ENCODE measurements at regions not wholly inside any gene's neighbourhood (a gene's known extent, or its start where the extent isn't known, plus 50 kb on each side); places are given as distances from the start of the nearest gene placed in this dataset.

GRCh38 chr13:73138638-73139491 lies 80.1 kb downstream of the KLF5 start:
- no peak for TF ChIP-seq CTCF (IDR thresholded peaks at IDR 0.05)
- no peaks in the 10 kb centered on the region for H3K9me3 Mint-ChIP-seq
- Histone ChIP-seq H2AFZ (ENCODE audit: insufficient read depth, low read depth, low read length, poor library complexity, severe bottlenecking) (no peak overlapping the region), H3K36me3 (replicated peaks in 1 of 2; ENCODE audit: control insufficient read depth in 1 of 2, insufficient read depth in 2 of 2, low read length in 2 of 2) (no peaks in the 10 kb centered on the region), H3K4me2 (replicated peaks; ENCODE audit: extremely low read depth, low read length, poor library complexity, severe bottlenecking) (no peak overlapping the region), H3K9me3 (replicated peaks in 1 of 2; ENCODE audit: control insufficient read depth in 1 of 2, insufficient read depth in 1 of 2, low read length in 2 of 2) (no peaks in the 10 kb centered on the region), H3K4me1 (ENCODE audit: control insufficient read depth in 1 of 2, insufficient read depth in 2 of 2, low read length in 2 of 2) (no peaks in the 10 kb centered on the region), H3K27ac (ENCODE audit: low read depth in 1 of 2, low read length in 2 of 2) (no peak overlapping the region), H3K9ac (ENCODE audit: insufficient read depth, low read length, poor library complexity, severe bottlenecking) (no peak overlapping the region), H3K27me3 (ENCODE audit: control insufficient read depth in 2 of 2, insufficient read depth in 2 of 2, low read length in 2 of 2) (no peaks in the 10 kb centered on the region), H4K20me1 (ENCODE audit: insufficient read depth, low read length) (no peaks in the 10 kb centered on the region), H3K79me2 (ENCODE audit: insufficient read depth, low read length) (no peaks in the 10 kb centered on the region), H3K4me3 (replicated peaks in 1 of 3; ENCODE audit: low read depth in 2 of 3, low read length in 3 of 3) (no peak overlapping the region)
- no peaks in the 10 kb centered on the region for H3K4me1 Mint-ChIP-seq
- intact Hi-C loops (cut with micrococcal nuclease) = no loop called here
- no peak overlapping the region for H3K27ac Mint-ChIP-seq
- no peak for DNase-seq
- peaks cover 0 to 2% (median 0%) of the 10 kb centered on the region in 3 donors for H3K27me3 Mint-ChIP-seq (ENCODE audit: low read depth in 3 of 3)
- WGBS (ENCODE audit: insufficient coverage) = 90% methylated on average over 2 of the region's 11 CpGs
- no peak overlapping the region for H3K4me3 Mint-ChIP-seq
- H3K36me3 Mint-ChIP-seq = no peaks in the 10 kb centered on the region

- H3K27ac ChIP-seq (ENCODE audit: low read depth in 1 of 2, low read length in 2 of 2) = no peak overlapping the region
- TF ChIP-seq CTCF (IDR thresholded peaks at IDR 0.05) = no peak
- H4K20me1 ChIP-seq (ENCODE audit: insufficient read depth, low read length) = no peaks in the 10 kb centered on the region
- H3K36me3 ChIP-seq (replicated peaks in 1 of 2; ENCODE audit: control insufficient read depth in 1 of 2, insufficient read depth in 2 of 2, low read length in 2 of 2) = no peaks in the 10 kb centered on the region
- H3K4me2 ChIP-seq (replicated peaks; ENCODE audit: extremely low read depth, low read length, poor library complexity, severe bottlenecking) = no peak overlapping the region
- no peaks in the 10 kb centered on the region for H3K27me3 ChIP-seq (ENCODE audit: control insufficient read depth in 2 of 2, insufficient read depth in 2 of 2, low read length in 2 of 2)
- no peak overlapping the region for H3K4me3 ChIP-seq (replicated peaks in 1 of 3; ENCODE audit: low read depth in 2 of 3, low read length in 3 of 3)
- DNase-seq = no peak
- Mint-ChIP-seq H3K9me3 (peaks cover 0 to 3% (median 0%) of the 10 kb centered on the region in 7 donors), H3K36me3 (no peaks in the 10 kb centered on the region), H3K4me1 (no peaks in the 10 kb centered on the region), H3K27ac (no peak overlapping the region), H3K4me3 (no peak overlapping the region), H3K27me3 (ENCODE audit: low read depth in 3 of 3) (peaks cover 0 to 2% (median 0%) of the 10 kb centered on the region in 3 donors)
- no peaks in the 10 kb centered on the region for H3K79me2 ChIP-seq (ENCODE audit: insufficient read depth, low read length)
- H3K9me3 ChIP-seq (replicated peaks in 1 of 2; ENCODE audit: control insufficient read depth in 1 of 2, insufficient read depth in 1 of 2, low read length in 2 of 2) = no peaks in the 10 kb centered on the region
- intact Hi-C loops (cut with micrococcal nuclease) = no loop called here
- H3K9ac ChIP-seq (ENCODE audit: insufficient read depth, low read length, poor library complexity, severe bottlenecking) = no peak overlapping the region
- H3K4me1 ChIP-seq (ENCODE audit: control insufficient read depth in 1 of 2, insufficient read depth in 2 of 2, low read length in 2 of 2) = no peaks in the 10 kb centered on the region
- H2AFZ ChIP-seq (ENCODE audit: insufficient read depth, low read depth, low read length, poor library complexity, severe bottlenecking) = no peak overlapping the region
- WGBS (ENCODE audit: insufficient coverage) = 90% methylated on average over 2 of the region's 5 CpGs
These were observed 79.5 kb downstream of the KLF5 start for GRCh38 chr13:73138276-73138637.

All from CD14-positive monocyte (primary cell).